Posterior cingulate gyrus (tissue), 11 donors: ENCODE measurements at regions not wholly inside any gene's neighbourhood (a gene's known extent, or its start where the extent isn't known, plus 50 kb on each side); places are given as distances from the start of the nearest gene placed in this dataset.
"Not testable (repeated sequence)": the region's sequence is repeated elsewhere in the genome, so short reads cannot be mapped to it uniquely, and the experiment has no call there.

ENCODE experiments used
- DNase-seq, 10 donors: peaks; one replicate each; pipeline versions ENCODE4 v3.0.0 to v3.0.0-alpha.2; 2020 to 2021; ENCODE audit warnings: mixed read lengths in 3 of 10
- intact Hi-C: fragments of 100-400 bp; cut with DNase I; formaldehyde crosslinking; loops from one replicate; pipeline ENCODE4 v1.15.1; 2023

- intact Hi-C loops = no loop called here
- no peak for DNase-seq
Measured at GRCh38 chr16:17567455-17567854, 96.7 kb upstream of the XYLT1 start.

- no peak for DNase-seq
- intact Hi-C loops = no loop called here
Measured at GRCh38 chr16:17566656-17567450, 96.1 kb upstream of the XYLT1 start.

GRCh38 chr16:17566075-17566474, 95.3 kb upstream of the XYLT1 start:
- intact Hi-C loops = no loop called here
- DNase-seq = no peak

GRCh38 chr16:17565605-17566004, 94.8 kb upstream of the XYLT1 start:
- DNase-seq = no peak
- intact Hi-C loops = no loop called here

GRCh38 chr16:17564856-17565255, 94.1 kb upstream of the XYLT1 start:
- intact Hi-C loops = no loop called here
- no peak for DNase-seq

GRCh38 chr16:17563323-17564091, 92.7 kb upstream of the XYLT1 start:
- intact Hi-C loops = no loop called here
- DNase-seq = no peak

GRCh38 chr16:17561056-17561455, 90.3 kb upstream of the XYLT1 start:
- DNase-seq = no peak
- intact Hi-C loops = no loop called here

GRCh38 chr16:17560548-17560947, 89.8 kb upstream of the XYLT1 start:
- no peak for DNase-seq
- intact Hi-C loops = no loop called here

- intact Hi-C loops = no loop called here
- no peak for DNase-seq
Measured at GRCh38 chr16:17559394-17559793, 88.6 kb upstream of the XYLT1 start.

GRCh38 chr16:17557949-17558348, 87.2 kb upstream of the XYLT1 start:
- DNase-seq = no peak
- intact Hi-C loops = no loop called here

- intact Hi-C loops = no loop called here
- no peak for DNase-seq
Measured at GRCh38 chr16:17557480-17557879, 86.7 kb upstream of the XYLT1 start.

- intact Hi-C loops = no loop called here
Measured at GRCh38 chr16:17556276-17557052, 85.7 kb upstream of the XYLT1 start.

GRCh38 chr16:17555176-17555575, 84.4 kb upstream of the XYLT1 start:
- intact Hi-C loops = no loop called here
- no peak for DNase-seq

More at GRCh38 chr16:17556276-17557052, 85.7 kb upstream of the XYLT1 start:
- DNase-seq = no peak

GRCh38 chr16:17552351-17552750, 81.6 kb upstream of the XYLT1 start:
- intact Hi-C loops = no loop called here

GRCh38 chr16:17551682-17552081, 80.9 kb upstream of the XYLT1 start:
- intact Hi-C loops, DNase-seq: not testable (repeated sequence)

More at GRCh38 chr16:17552351-17552750, 81.6 kb upstream of the XYLT1 start:
- no peak for DNase-seq

- intact Hi-C loops = no loop called here
- DNase-seq = no peak
Measured at GRCh38 chr16:17548825-17549224, 78.1 kb upstream of the XYLT1 start.

- DNase-seq = no peak
- intact Hi-C loops = no loop called here
Measured at GRCh38 chr16:17544785-17545184, 74.0 kb upstream of the XYLT1 start.

GRCh38 chr16:17544304-17544703, 73.5 kb upstream of the XYLT1 start:
- intact Hi-C loops = no loop called here
- no peak for DNase-seq

- DNase-seq = no peak
- intact Hi-C loops = no loop called here
Measured at GRCh38 chr16:17543073-17543472, 72.3 kb upstream of the XYLT1 start.

- intact Hi-C loops = no loop called here
- no peak for DNase-seq
Measured at GRCh38 chr16:17541324-17541723, 70.6 kb upstream of the XYLT1 start.

- intact Hi-C loops = no loop called here
- DNase-seq = peak in 6 of 10 donors; percentile 5 to 88 (median 37)
Measured at GRCh38 chr16:17538927-17539326, 68.2 kb upstream of the XYLT1 start.
